Colon (tissue), 2 donors: ENCODE measurements at regions not wholly inside any gene's neighbourhood (a gene's known extent, or its start where the extent isn't known, plus 50 kb on each side); places are given as distances from the start of the nearest gene placed in this dataset.

Experiments
- FAIRE-seq: peaks from 2 replicates; lab custom pipeline; 2012; peaks lifted over from hg19 to GRCh38; lab: Jason Lieb, UNC
- donor health status: control.
- donor health status: control.

DNA sequence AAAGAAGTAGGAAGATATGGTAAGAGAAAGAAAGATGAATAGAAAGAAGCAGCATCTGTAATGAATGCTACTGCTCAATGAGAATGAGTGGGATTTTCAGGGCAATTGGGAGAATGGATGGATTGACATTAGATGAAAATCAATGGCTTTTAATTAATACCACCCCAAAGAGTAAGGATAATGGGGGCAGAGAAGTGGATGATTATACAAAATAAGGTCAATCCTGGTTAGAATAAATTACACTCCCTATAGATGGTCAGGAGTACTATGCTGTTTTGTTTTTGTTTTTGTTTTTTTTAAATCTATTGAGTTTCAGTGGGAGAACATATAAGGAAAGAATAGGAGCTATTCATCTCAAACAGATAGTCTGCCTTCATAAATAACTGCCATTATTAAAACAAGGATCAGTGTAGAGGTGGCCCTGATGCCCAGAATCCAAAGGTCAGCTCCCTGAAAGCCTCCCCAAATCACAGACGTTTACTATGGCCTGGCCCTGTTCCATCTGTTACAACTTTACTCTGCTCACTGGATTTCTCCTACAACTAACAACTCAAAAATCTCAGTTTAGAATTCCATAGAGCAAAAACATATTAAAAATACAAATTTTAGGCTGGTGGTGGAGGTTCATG is 535.4 kb upstream of the NRSN1 start:
- FAIRE-seq: no peak

- FAIRE-seq: no peak
These were observed 534.3 kb upstream of the NRSN1 start for GRCh38 chr6:23591761-23592160.

- no peak for FAIRE-seq
These were observed 525.9 kb upstream of the NRSN1 start for GRCh38 chr6:23600118-23600517.

GRCh38 chr6:23601811-23602345 is 524.1 kb upstream of the NRSN1 start:
- FAIRE-seq: no peak

GRCh38 chr6:23608931-23609435 is 517.0 kb upstream of the NRSN1 start:
- no peak for FAIRE-seq

GRCh38 chr6:23611776-23612381 is 514.1 kb upstream of the NRSN1 start:
- no peak for FAIRE-seq

- FAIRE-seq: no peak
These were observed 507.6 kb upstream of the NRSN1 start for GRCh38 chr6:23618366-23618765.

- FAIRE-seq: no peak
These were observed 505.1 kb upstream of the NRSN1 start for GRCh38 chr6:23620911-23621401.

DNA sequence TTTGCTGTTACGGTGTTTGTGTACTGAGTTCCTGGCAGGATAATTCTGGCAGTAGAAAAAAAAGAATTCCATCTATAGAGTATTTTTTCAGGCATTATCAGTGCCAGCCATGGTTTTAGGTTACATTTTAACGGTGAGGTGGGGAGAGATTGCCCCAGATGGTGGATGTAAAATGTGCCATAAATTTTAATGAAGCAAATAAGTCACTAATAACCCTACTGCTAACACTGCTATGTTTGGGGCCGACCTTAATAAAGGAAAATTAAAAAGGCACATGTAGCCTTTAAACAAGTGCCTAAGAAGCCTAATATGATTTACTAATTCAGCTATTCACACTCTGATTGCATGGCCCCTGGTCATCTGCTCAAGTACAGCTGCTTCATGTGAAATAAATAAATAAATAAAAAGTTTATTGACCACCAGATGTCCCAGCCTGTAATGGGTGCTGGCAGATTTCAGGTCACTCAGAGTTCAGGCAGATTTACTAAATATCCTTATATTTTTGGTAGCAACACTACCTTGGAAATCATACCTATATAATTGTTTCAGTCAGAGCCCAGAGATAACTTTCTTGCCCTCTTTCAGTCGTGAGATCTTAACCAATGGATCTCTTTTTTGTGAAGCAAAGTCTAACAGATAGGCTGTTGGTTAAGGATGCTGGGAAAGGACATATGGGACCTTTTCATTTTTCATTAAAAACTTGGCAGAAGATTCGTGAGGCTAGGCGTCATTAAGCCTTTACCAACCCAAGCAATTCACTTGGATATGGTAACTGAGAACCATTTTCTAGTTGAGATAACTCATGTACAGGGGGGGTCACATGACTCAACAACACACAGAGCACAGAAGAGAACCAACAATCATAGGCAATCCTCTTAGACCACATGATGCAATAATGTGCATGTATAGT is 495.0 kb upstream of the NRSN1 start:
- no peak for FAIRE-seq

- no peak for FAIRE-seq
These were observed 492.0 kb upstream of the NRSN1 start for GRCh38 chr6:23633996-23634395.

GRCh38 chr6:23635150-23635549 is 490.9 kb upstream of the NRSN1 start:
- peak; percentile 10 for FAIRE-seq

DNA sequence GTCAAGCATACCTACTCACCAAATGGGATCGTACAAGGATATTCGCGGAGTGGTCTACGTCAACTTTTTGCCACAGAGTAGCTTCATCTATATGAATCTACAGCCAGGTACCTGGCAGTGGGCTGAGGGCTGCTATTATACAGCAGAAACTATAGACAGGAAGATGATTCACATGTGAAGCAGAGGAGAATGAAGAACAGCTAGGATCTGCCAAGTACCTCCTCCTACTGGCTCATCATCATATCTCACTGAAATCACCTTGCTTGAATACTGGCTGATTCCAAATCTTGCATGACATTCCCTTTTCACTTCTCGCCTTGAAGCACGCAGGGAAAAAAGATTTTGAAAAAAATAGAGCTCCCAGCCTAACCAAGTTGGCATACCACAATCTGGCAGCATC is 488.7 kb upstream of the NRSN1 start:
- FAIRE-seq: no peak

DNA sequence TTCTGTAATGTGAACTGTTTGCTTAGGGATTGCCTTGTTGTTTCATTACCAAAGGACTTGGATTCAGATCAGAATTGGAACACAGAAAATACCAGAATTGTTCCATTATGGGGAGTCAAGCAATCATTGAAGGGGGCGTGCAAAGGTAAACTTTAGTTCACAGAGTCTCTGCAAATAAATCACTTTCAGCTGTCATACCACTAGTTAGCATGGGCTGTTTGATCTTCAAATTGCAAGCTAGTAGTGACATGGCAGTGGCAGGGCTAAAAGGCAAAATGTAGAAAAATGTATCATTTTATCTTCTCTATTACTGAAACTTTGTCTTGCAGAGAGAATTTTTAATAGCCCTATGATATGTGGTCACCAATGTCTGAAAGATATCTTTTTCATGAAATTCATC is 483.2 kb upstream of the NRSN1 start:
- FAIRE-seq: no peak

GRCh38 chr6:23647045-23647444 is 479.0 kb upstream of the NRSN1 start:
- FAIRE-seq: no peak

DNA sequence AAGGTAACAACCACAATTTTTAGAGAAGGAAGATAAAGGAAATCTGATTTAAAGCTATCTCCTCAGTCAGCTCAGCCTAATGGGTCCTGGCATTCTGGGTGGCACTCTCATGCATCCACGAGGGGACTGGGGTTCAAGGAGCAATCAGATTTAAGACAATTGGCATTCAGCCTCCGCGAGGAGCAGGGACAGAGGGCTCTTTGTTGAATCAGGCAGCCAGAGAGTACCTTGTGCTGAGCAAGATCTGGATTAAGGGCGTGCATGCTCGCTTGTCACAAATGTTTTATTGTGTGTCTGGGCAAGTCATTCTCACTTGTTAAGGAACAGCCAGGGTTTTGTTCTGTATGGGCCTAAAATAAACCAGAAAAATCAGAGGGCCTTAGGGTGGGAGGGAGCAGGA is 475.3 kb upstream of the NRSN1 start:
- no peak for FAIRE-seq

- FAIRE-seq: no peak
These were observed 471.3 kb upstream of the NRSN1 start for GRCh38 chr6:23654745-23655144.

- FAIRE-seq: no peak
These were observed 470.5 kb upstream of the NRSN1 start for GRCh38 chr6:23655525-23655924.

- FAIRE-seq: no peak
These were observed 469.5 kb upstream of the NRSN1 start for GRCh38 chr6:23656255-23657194.

DNA sequence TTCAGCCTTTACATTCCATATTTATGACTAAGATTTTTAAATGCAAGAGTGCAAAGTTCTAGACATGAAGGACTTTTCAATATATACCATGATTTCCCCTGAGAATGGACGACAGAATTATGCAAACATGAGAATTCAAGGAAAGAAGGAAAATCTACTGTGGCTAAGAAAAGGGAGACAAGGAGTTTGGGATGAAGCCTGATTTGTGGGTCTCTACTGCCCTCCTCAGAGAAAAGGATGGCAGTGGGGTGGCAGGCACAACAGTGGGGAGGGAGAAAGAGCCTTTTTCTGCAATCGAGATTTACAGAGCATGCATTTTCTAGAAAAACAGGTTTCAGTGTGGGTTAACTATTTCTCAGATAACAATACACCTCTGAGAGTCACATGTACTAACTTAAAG is 466.9 kb upstream of the NRSN1 start:
- FAIRE-seq: no peak

DNA sequence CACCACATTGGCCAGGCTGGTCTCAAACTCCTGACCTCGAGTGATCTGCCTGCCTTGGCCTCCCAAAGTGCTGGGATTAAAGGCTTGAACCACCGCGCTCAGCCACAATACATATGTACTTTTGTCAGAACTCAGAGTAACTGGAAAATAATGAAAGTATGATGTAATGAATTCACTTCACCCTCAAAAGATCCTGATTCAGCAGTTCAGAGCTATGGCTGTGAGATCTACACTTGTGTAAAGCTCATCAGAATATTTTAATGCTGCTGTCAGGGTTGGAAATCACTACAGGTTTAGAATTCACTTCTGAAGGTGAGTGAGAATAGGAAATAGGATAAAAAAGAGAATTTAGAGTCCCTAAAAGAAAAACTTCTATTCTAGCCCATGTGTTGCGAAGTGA is 464.5 kb upstream of the NRSN1 start:
- no peak for FAIRE-seq

DNA sequence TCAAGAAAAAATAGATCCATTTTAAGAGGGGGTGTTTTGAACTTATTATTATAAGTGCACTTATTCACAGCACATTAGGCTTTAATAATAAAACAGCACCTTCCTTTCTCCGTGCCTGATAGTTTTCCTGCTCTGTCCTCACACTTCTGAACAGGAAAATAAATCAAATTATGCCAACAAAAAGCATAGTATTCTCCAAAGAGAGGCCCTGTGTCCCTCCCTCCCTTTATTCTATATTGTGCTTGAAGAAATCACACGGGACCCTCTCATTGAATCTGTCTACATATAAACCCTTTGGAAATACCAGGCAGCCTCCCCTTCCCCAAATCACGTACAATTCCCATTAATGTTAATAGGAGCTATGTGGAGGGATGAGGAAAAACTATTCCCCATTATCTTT is 462.9 kb upstream of the NRSN1 start:
- FAIRE-seq: no peak

DNA sequence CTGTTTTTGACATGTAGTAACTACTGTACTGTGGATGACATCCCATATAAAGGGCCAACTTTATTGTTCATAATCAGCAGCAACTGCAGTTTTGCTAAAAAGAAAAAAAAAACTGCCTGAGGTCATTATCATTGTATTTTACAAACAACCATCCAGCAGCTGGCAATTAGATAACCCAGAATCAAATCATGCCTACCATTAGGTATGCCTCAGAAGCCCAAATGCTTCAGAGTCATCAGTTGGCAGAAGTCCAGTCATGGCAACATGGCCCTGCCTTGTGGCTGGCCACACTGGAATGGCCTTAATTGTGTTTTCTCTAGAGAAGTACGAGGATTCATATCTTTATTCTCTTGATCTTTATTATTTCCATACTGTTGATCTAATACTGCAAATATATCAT is 462.4 kb upstream of the NRSN1 start:
- FAIRE-seq: no peak
